Embryonic facial prominence (tissue), 1 donor: ENCODE measurements at regions not wholly inside any gene's neighbourhood (a gene's known extent, or its start where the extent isn't known, plus 50 kb on each side); places are given as distances from the start of the nearest gene placed in this dataset.

ENCODE experiments used
- DNase-seq: peaks from one replicate; pipeline ENCODE4 v3.0.0-alpha.2; 2016; ENCODE audit errors: extremely low spot score

- DNase-seq = no peak
These were observed 73.4 kb upstream of the GAREM1 start for GRCh38 chr18:32544088-32544487.

GRCh38 chr18:32542221-32542798 is 71.6 kb upstream of the GAREM1 start:
- no peak for DNase-seq

GRCh38 chr18:32530947-32531651 is 60.4 kb upstream of the GAREM1 start:
- no peak for DNase-seq

GRCh38 chr18:32529722-32530420 is 59.2 kb upstream of the GAREM1 start:
- DNase-seq = no peak

GRCh38 chr18:32520771-32521170 is 50.1 kb upstream of the GAREM1 start:
- DNase-seq = no peak
